ENCODE measurements at regions not wholly inside any gene's neighbourhood (a gene's known extent, or its start where the extent isn't known, plus 50 kb on each side); places are given as distances from the start of the nearest gene placed in this dataset.

- Histone ChIP-seq H4K20me1 (replicated peaks in 1 of 2; ENCODE audit: control insufficient read depth in 1 of 2, insufficient read depth in 2 of 2, low read length in 2 of 2) (no peaks in the 10 kb centered on the region), H2BK12ac (ENCODE audit: low read depth, low read length) (no peak overlapping the region), H3K9ac (replicated peaks in 1 of 4; ENCODE audit: extremely low read depth in 1 of 4, low read depth in 3 of 4, low read length in 3 of 4) (no peak overlapping the region), H2AFZ (ENCODE audit: low read length) (no peak overlapping the region), H3K36me3 (ENCODE audit: control insufficient read depth in 2 of 4, insufficient read depth in 4 of 4, low read length in 3 of 4) (no peaks in the 10 kb centered on the region), H4K8ac (ENCODE audit: extremely low read depth, insufficient read depth, low read length) (no peak overlapping the region), H4K5ac (ENCODE audit: insufficient read length, low read depth, low read length) (no peak overlapping the region), H4K91ac (replicated peaks; ENCODE audit: insufficient read length, low read length) (no peak overlapping the region), H2AK5ac (ENCODE audit: low read depth, low read length) (no peak overlapping the region), H3K18ac (ENCODE audit: extremely low read depth, low read length) (no peak overlapping the region), H3K79me1 (ENCODE audit: low read depth, low read length) (no peaks in the 10 kb centered on the region), H3K23ac (ENCODE audit: insufficient read length) (no peak overlapping the region), H3K23me2 (ENCODE audit: low read depth, low read length) (no peaks in the 10 kb centered on the region), H3K4ac (replicated peaks; ENCODE audit: insufficient read length, low read depth, low read length) (no peak overlapping the region), H3K14ac (ENCODE audit: insufficient read length) (no peak overlapping the region), H2BK20ac (ENCODE audit: low read length) (no peak overlapping the region), H3K4me2 (ENCODE audit: insufficient read depth in 1 of 2, low read depth in 2 of 2, low read length in 2 of 2) (no peak overlapping the region), H3K4me1 (replicated peaks in 1 of 4; ENCODE audit: control insufficient read depth in 3 of 4, insufficient read depth in 4 of 4, low read length in 3 of 4) (peaks cover 0 to 3% (median under 1%) of the 10 kb centered on the region in 4 experiments; a peak in 3 of 7 replicates), H3K4me3 (ENCODE audit: extremely low read depth in 1 of 4, insufficient read depth in 2 of 4, low read depth in 3 of 4, low read length in 4 of 4) (no peak overlapping the region), H3K27ac (ENCODE audit: low read depth, low read length) (no peak overlapping the region), H3K9me3 (ENCODE audit: insufficient read depth in 2 of 2, low read depth in 1 of 2, low read length in 1 of 2) (no peaks in the 10 kb centered on the region), H3K79me2 (ENCODE audit: control insufficient read depth in 1 of 2, insufficient read depth in 2 of 2, low read length in 2 of 2) (no peaks in the 10 kb centered on the region), H2BK15ac (ENCODE audit: low read length) (no peak overlapping the region), H2BK120ac (replicated peaks; ENCODE audit: low read depth, low read length) (no peak overlapping the region), H3K56ac (replicated peaks; ENCODE audit: insufficient read length, low read depth, low read length) (no peak overlapping the region), H3K27me3 (replicated peaks in 1 of 4; ENCODE audit: control insufficient read depth in 3 of 4, extremely low read depth in 1 of 4, insufficient read depth in 3 of 4, low read length in 3 of 4) (no peaks in the 10 kb centered on the region), H2BK5ac (ENCODE audit: low read depth, low read length) (no peak overlapping the region)
- CTCF ChIA-PET (ENCODE audit: partially characterized antibody) = interaction anchor here (0.9 to 4.3 kb wide), 3 partner anchors 9 to 33 kb away, joined by 6 to 28 read pairs (median 7); no protein-coding TSS in a partner anchor
- 73% methylated on average over 8 of the region's 8 CpGs; no CpG with 5 or more reads in 1 of the 2 experiments for WGBS, 2 experiments (ENCODE audit: extremely low coverage in 1 of 2, insufficient coverage in 1 of 2, insufficient read length in 1 of 2, insufficient replicate concordance in 2 of 2, low coverage in 1 of 2, low lambda C conversion rate in 2 of 2, missing lambda C conversion rate in 1 of 2)
- POLR2A ChIA-PET (ENCODE audit: partially characterized antibody) = no interaction called here
- TF ChIP-seq HDAC6 (IDR thresholded peaks at IDR 0.05; ENCODE audit: low read depth, low read length) = no peak
- no peak for TF ChIP-seq CHD2 (IDR thresholded peaks at IDR 0.05; ENCODE audit: low read length)
- TF ChIP-seq BRCA1 (IDR thresholded peaks at IDR 0.05; ENCODE audit: low read depth, low read length) = no peak
- TF ChIP-seq ASH2L (IDR thresholded peaks at IDR 0.05; ENCODE audit: low read length) = no peak
- TF ChIP-seq CTBP2 (IDR thresholded peaks at IDR 0.05; ENCODE audit: borderline replicate concordance, insufficient read depth, insufficient read length, low read length) = no peak
- no peak for TF ChIP-seq CBX8 (IDR thresholded peaks at IDR 0.05; ENCODE audit: borderline replicate concordance, low read depth, low read length)
- TF ChIP-seq JUN (IDR thresholded peaks at IDR 0.05; ENCODE audit: low read depth, low read length) = no peak
- DNase-seq (ENCODE audit: low read depth in 1 of 2, low spot score in 2 of 2) (no peak), FAIRE-seq (no peak)
Measured at GRCh38 chr19:29384656-29385055, 141.1 kb upstream of the VSTM2B start.
